ENCODE measurements at regions not wholly inside any gene's neighbourhood (a gene's known extent, or its start where the extent isn't known, plus 50 kb on each side); places are given as distances from the start of the nearest gene placed in this dataset.

DNA sequence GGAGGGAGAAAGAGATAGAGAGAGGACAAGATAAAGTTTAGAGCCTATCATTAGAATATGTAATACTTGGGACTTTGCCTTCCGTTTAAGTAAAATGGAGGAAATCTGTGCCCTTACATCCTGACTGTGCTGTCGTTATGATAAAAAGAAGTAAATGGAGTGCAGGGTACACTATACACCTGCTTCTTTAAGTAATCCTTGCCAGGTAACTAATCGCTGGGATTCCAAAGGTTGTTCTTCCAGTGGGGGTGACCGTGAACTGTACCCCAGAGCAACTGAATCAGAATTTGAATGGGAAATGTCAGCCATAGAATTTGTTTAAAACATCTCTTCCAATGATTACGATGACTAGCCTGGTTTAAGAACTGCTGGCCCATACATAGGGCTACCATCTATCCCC lies 126.1 kb upstream of the EEA1 start:
- H3K4me3 ChIP-seq = no peak overlapping the region
- DNase-seq (ENCODE audit: low spot score) = no peak
- WGBS = 96% methylated on average over 5 of the region's 5 CpGs
- TF ChIP-seq POLR2AphosphoS5 (IDR thresholded peaks at IDR 0.05) (no peak), POLR2A (IDR thresholded peaks at IDR 0.05) (no peak)
- TF ChIP-seq, protein P1, sequence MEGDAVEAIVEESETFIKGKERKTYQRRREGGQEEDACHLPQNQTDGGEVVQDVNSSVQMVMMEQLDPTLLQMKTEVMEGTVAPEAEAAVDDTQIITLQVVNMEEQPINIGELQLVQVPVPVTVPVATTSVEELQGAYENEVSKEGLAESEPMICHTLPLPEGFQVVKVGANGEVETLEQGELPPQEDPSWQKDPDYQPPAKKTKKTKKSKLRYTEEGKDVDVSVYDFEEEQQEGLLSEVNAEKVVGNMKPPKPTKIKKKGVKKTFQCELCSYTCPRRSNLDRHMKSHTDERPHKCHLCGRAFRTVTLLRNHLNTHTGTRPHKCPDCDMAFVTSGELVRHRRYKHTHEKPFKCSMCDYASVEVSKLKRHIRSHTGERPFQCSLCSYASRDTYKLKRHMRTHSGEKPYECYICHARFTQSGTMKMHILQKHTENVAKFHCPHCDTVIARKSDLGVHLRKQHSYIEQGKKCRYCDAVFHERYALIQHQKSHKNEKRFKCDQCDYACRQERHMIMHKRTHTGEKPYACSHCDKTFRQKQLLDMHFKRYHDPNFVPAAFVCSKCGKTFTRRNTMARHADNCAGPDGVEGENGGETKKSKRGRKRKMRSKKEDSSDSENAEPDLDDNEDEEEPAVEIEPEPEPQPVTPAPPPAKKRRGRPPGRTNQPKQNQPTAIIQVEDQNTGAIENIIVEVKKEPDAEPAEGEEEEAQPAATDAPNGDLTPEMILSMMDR (IDR thresholded peaks at IDR 0.05) = no peak
- no peaks in the 10 kb centered on the region for H3K9me3 ChIP-seq
- no peaks in the 10 kb centered on the region for H3K4me1 ChIP-seq (replicated peaks)
- no peak overlapping the region for H3K27ac ChIP-seq
- intact Hi-C loops (cut with DNase I) = no loop called here
- no peaks in the 10 kb centered on the region for H3K36me3 ChIP-seq
- H3K27me3 ChIP-seq (replicated peaks; ENCODE audit: insufficient read depth) = no peaks in the 10 kb centered on the region

DNA sequence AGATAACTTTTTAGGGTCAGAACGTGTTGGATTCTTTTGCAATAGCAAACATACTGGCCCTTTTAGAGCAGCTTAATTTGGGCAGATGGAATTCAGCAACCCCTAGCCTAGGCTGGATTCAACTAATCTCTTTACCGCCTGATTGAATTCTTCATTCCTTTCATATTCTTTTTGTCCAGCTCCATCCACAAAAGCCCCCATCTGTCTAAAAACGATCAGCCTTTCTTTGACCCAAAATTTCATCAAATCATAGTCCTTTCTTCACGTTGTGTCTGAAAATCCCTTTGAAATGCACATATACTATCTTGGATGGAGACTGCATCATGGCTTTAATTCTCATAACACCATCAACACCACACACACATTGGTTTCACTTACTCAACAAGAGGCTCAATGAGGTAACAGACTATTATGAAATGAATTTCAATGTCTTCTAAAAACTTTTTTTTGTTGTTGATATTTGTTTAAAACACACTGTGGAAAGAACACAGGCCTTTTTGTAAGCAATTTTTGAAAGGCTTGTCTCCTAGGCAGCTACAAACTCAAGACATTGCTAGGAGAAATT lies 128.0 kb upstream of the EEA1 start:
- Histone ChIP-seq H3K36me3 (no peaks in the 10 kb centered on the region), H3K27ac (no peak overlapping the region), H3K4me1 (replicated peaks) (no peaks in the 10 kb centered on the region), H3K4me3 (no peak overlapping the region), H3K9me3 (no peaks in the 10 kb centered on the region), H3K27me3 (replicated peaks; ENCODE audit: insufficient read depth) (no peaks in the 10 kb centered on the region)
- intact Hi-C loops (cut with DNase I) = no loop called here
- DNase-seq (ENCODE audit: low spot score) = no peak
- 61% methylated on average over 4 of the region's 4 CpGs for WGBS
- TF ChIP-seq, protein P1 (IDR thresholded peaks at IDR 0.05) = no peak
- TF ChIP-seq POLR2AphosphoS5 (IDR thresholded peaks at IDR 0.05) = no peak
- no peak for TF ChIP-seq POLR2A (IDR thresholded peaks at IDR 0.05)

DNA sequence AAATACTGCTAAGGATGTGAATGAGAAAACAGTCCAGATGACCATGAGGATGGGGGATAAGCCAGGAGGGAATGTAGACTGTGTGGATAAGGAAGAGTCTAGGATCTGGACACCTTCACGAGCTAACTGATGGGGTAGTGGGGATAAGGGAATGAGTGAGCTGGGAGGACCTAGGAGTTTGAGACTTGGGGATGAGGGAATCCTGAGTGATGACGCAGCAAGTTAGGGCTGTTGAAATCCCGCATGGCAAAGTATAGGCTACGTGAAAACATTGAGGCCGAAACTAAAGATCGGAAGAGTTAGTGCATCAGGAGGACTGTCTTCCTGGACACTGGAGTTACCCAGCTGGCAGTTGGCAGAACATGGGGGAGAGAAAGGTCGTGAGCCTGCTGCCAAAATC lies 129.2 kb upstream of the EEA1 start:
- Histone ChIP-seq H3K4me1 (replicated peaks) (no peaks in the 10 kb centered on the region), H3K27me3 (replicated peaks; ENCODE audit: insufficient read depth) (no peaks in the 10 kb centered on the region), H3K9me3 (no peaks in the 10 kb centered on the region), H3K4me3 (no peak overlapping the region), H3K36me3 (no peaks in the 10 kb centered on the region), H3K27ac (no peak overlapping the region)
- no peak for DNase-seq (ENCODE audit: low spot score)
- no peak for TF ChIP-seq POLR2AphosphoS5 (IDR thresholded peaks at IDR 0.05)
- no peak for TF ChIP-seq POLR2A (IDR thresholded peaks at IDR 0.05)
- TF ChIP-seq, protein P1 (IDR thresholded peaks at IDR 0.05) = no peak
- intact Hi-C loops (cut with DNase I) = no loop called here
- 68% methylated on average over 7 of the region's 7 CpGs for WGBS

DNA sequence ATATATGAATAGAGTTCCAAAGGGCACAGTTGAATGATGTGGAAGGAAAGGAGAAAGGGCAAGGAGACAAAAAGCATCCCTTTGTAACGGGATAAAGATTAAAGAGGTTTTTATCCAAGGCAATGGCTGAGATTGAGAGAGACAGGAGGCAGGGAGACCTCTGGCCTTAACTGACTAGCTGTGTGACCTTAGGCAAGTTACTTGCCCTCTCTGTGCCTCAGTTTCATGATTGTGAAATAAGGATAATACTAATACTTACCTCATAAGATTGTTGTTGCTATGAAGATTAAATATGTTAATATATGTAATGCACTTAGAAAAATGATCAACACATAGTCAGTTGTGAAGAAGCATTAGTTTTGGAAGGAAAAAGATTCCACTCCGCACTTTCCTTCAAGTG lies 130.2 kb upstream of the EEA1 start:
- DNase-seq (ENCODE audit: low spot score) = no peak
- Histone ChIP-seq H3K4me1 (replicated peaks) (no peaks in the 10 kb centered on the region), H3K4me3 (no peak overlapping the region), H3K36me3 (no peaks in the 10 kb centered on the region), H3K27ac (no peak overlapping the region), H3K9me3 (no peaks in the 10 kb centered on the region), H3K27me3 (replicated peaks; ENCODE audit: insufficient read depth) (no peaks in the 10 kb centered on the region)
- TF ChIP-seq POLR2A (IDR thresholded peaks at IDR 0.05) = no peak
- TF ChIP-seq POLR2AphosphoS5 (IDR thresholded peaks at IDR 0.05) = no peak
- TF ChIP-seq, protein P1 (IDR thresholded peaks at IDR 0.05) = no peak
- intact Hi-C loops (cut with DNase I) = no loop called here
- WGBS = 92% methylated on average over 2 of the region's 2 CpGs

DNA sequence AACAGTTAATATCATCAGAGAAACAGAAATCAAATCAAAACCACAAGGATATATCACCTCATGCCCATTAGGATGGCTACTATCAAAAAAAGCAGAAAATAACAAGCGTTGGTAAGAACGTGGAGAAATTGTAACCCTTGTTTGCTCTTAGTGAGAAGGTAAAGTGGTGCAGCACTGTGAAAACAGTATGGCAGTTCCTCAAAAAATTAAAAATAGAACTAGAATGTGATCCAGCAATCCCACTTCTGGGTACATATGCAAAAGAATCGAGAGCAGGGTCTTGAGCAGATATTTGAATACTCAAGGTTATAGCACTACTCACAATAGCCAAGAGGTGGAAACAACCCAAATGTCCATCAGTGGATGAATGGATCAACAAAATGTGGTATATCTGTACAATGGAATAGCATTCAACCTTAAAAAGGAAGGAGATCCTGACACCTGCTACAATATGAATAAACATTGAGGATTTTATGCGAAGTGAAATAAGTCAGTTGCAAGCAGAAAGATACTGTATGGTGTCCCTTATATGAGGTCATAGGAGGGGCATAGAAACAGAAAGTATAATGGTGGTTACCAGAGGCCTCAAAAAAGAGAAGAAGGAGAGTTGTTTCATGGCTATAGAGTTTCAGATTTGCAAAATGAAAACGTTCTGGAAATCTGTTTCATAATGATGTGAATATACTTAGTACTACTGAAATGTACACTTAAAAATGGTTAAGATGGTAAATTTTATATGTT lies 131.0 kb upstream of the EEA1 start:
- TF ChIP-seq POLR2A (IDR thresholded peaks at IDR 0.05) (no peak), POLR2AphosphoS5 (IDR thresholded peaks at IDR 0.05) (no peak)
- TF ChIP-seq, protein P1 (IDR thresholded peaks at IDR 0.05) = no peak
- intact Hi-C loops (cut with DNase I) = no loop called here
- no peak overlapping the region for H3K27ac ChIP-seq

More for the DNA sequence above, 131.0 kb upstream of the EEA1 start:
- H3K27me3 ChIP-seq (replicated peaks; ENCODE audit: insufficient read depth) = no peaks in the 10 kb centered on the region
- no peaks in the 10 kb centered on the region for H3K4me1 ChIP-seq (replicated peaks)
- no peak for DNase-seq (ENCODE audit: low spot score)
- H3K9me3 ChIP-seq = no peaks in the 10 kb centered on the region
- no peak overlapping the region for H3K4me3 ChIP-seq
- no peaks in the 10 kb centered on the region for H3K36me3 ChIP-seq
- 82% methylated on average over 5 of the region's 5 CpGs for WGBS
